ENCODE measurements at regions not wholly inside any gene's neighbourhood (a gene's known extent, or its start where the extent isn't known, plus 50 kb on each side); places are given as distances from the start of the nearest gene placed in this dataset.
A peak's percentile ranks its signal among the peaks of the same experiment; 100 is the strongest.

DNA sequence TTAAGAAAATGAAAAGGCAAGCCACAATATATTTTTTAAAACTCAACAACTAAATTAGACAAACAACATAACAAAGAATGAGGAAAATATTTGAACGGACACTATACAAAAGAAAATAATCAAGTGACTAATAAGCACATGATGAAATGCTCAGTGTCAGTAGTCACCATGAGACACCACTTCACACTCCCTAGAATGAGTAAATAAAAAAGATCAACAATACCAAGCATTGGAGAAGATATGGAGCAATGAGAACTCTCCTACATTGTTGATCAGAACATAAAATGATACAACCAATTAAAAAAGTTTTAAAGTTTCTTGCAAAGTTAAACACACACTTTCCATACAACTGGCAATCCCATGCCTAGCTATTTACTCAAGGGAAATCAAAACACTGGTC is 222.2 kb downstream of the C7orf25 start:
- no peak for TF ChIP-seq CTCF (IDR thresholded peaks at IDR 0.05; ENCODE audit: unreplicated experiment)
- peak; percentile 8 for DNase-seq (ENCODE audit: unreplicated experiment)
- POLR2A ChIA-PET, result interaction anchor here (0.8 to 1.8 kb wide), 4 partner anchors 12 to 713 kb away, joined by 3 to 10 read pairs (median 5); no protein-coding TSS in a partner anchor
- intact Hi-C loops (cut with micrococcal nuclease), result loop anchor here (5.0 kb wide), 2 partner anchors 457 to 562 kb away; no protein-coding TSS in a partner anchor
- Mint-ChIP-seq H3K4me1 (ENCODE audit: insufficient read depth, unreplicated experiment) (peaks cover 5% of the 10 kb centered on the region), H3K27ac (ENCODE audit: low read depth, unreplicated experiment) (peak overlapping the region; percentile 61), H3K9me3 (ENCODE audit: unreplicated experiment) (peaks cover 19% of the 10 kb centered on the region), H3K27me3 (ENCODE audit: insufficient read depth, unreplicated experiment) (no peaks in the 10 kb centered on the region), H3K4me3 (ENCODE audit: unreplicated experiment) (no peak overlapping the region), H3K36me3 (ENCODE audit: insufficient read depth, unreplicated experiment) (peaks cover 4% of the 10 kb centered on the region)
- CTCF ChIA-PET, result interaction anchor here (0.6 to 7.1 kb wide), 13 partner anchors 13 to 748 kb away, joined by 3 to 87 read pairs (median 4); no protein-coding TSS in a partner anchor
- BruUV-seq (replicated peaks), result no TSS peak

- peaks cover 4% of the 10 kb centered on the region for H3K36me3 Mint-ChIP-seq (ENCODE audit: insufficient read depth, unreplicated experiment)
- H3K9me3 Mint-ChIP-seq (ENCODE audit: unreplicated experiment), result peaks cover 21% of the 10 kb centered on the region
- CTCF ChIA-PET, result interaction anchor here (0.6 to 7.1 kb wide), 4 partner anchors 114 to 746 kb away, joined by 3 to 87 read pairs (median 6); no protein-coding TSS in a partner anchor
- intact Hi-C loops (cut with micrococcal nuclease), result no loop called here
- H3K27me3 Mint-ChIP-seq (ENCODE audit: insufficient read depth, unreplicated experiment), result no peaks in the 10 kb centered on the region
- H3K27ac Mint-ChIP-seq (ENCODE audit: low read depth, unreplicated experiment), result no peak overlapping the region
- no peak for DNase-seq (ENCODE audit: unreplicated experiment)
- no peak for TF ChIP-seq CTCF (IDR thresholded peaks at IDR 0.05; ENCODE audit: unreplicated experiment)
- POLR2A ChIA-PET, result interaction anchor here (0.9 kb wide), 1 partner anchor 9 kb away, joined by 3 read pairs; no protein-coding TSS in a partner anchor
- BruUV-seq (replicated peaks), result no TSS peak
- peaks cover 5% of the 10 kb centered on the region for H3K4me1 Mint-ChIP-seq (ENCODE audit: insufficient read depth, unreplicated experiment)
- no peak overlapping the region for H3K4me3 Mint-ChIP-seq (ENCODE audit: unreplicated experiment)
These were observed 223.9 kb downstream of the C7orf25 start for GRCh38 chr7:42688056-42688371.

GRCh38 chr7:42687211-42688055 is 224.4 kb downstream of the C7orf25 start:
- Mint-ChIP-seq H3K36me3 (ENCODE audit: insufficient read depth, unreplicated experiment) (no peaks in the 10 kb centered on the region), H3K27me3 (ENCODE audit: insufficient read depth, unreplicated experiment) (no peaks in the 10 kb centered on the region), H3K9me3 (ENCODE audit: unreplicated experiment) (peaks cover 21% of the 10 kb centered on the region), H3K4me3 (ENCODE audit: unreplicated experiment) (no peak overlapping the region), H3K27ac (ENCODE audit: low read depth, unreplicated experiment) (no peak overlapping the region), H3K4me1 (ENCODE audit: insufficient read depth, unreplicated experiment) (peaks cover 5% of the 10 kb centered on the region)
- TF ChIP-seq CTCF (IDR thresholded peaks at IDR 0.05; ENCODE audit: unreplicated experiment), result no peak
- BruUV-seq (replicated peaks), result no TSS peak
- intact Hi-C loops (cut with micrococcal nuclease), result no loop called here
- no peak for DNase-seq (ENCODE audit: unreplicated experiment)
- CTCF ChIA-PET, result interaction anchor here (0.6 to 7.1 kb wide), 4 partner anchors 113 to 746 kb away, joined by 3 to 87 read pairs (median 6); no protein-coding TSS in a partner anchor
- POLR2A ChIA-PET, result no interaction called here

DNA sequence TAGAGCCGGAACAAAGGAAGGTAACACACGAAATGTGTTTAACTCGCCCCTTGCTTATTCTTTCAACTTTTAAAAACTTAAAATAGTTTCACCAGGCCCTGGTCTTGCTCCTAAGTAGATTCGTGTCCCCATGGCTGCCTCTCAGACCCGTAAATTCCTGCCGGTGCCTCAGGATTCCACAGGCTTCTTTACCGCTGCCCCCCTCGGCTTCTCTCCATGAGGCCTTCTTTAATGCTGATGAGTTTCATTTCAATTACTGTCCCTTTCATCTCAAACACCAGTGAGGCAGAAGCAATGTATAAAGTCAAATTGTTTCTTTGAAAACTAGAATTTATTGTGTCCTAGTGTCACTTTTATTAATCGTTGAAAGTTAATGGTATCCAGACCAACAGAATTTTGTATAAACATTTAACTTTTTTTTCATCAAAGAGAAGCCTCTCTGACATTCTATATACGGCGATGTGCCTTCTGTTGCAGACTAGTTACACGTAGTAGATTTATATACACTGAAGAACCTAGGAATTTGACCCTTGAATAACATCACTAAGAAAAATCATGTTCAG is 225.2 kb downstream of the C7orf25 start:
- Mint-ChIP-seq H3K27ac (ENCODE audit: low read depth, unreplicated experiment) (no peak overlapping the region), H3K4me3 (ENCODE audit: unreplicated experiment) (no peak overlapping the region), H3K27me3 (ENCODE audit: insufficient read depth, unreplicated experiment) (no peaks in the 10 kb centered on the region), H3K4me1 (ENCODE audit: insufficient read depth, unreplicated experiment) (peaks cover 5% of the 10 kb centered on the region), H3K36me3 (ENCODE audit: insufficient read depth, unreplicated experiment) (no peaks in the 10 kb centered on the region), H3K9me3 (ENCODE audit: unreplicated experiment) (peaks cover 21% of the 10 kb centered on the region)
- no peak for DNase-seq (ENCODE audit: unreplicated experiment)
- intact Hi-C loops (cut with micrococcal nuclease), result no loop called here
- no peak for TF ChIP-seq CTCF (IDR thresholded peaks at IDR 0.05; ENCODE audit: unreplicated experiment)
- no TSS peak for BruUV-seq (replicated peaks)
- ChIA-PET CTCF (interaction anchor here (0.5 to 1.5 kb wide), 3 partner anchors 45 to 709 kb away, joined by 3 to 4 read pairs (median 3); no protein-coding TSS in a partner anchor), POLR2A (no interaction called here)
